Left lung (tissue), 4 donors: ENCODE measurements at regions not wholly inside any gene's neighbourhood (a gene's known extent, or its start where the extent isn't known, plus 50 kb on each side); places are given as distances from the start of the nearest gene placed in this dataset.

Source experiments
- ATAC-seq: fragments of 200-7000 bp; cut with Tn5 transposase; one replicate; pipeline ENCODE4 v1.9.1; 2020; ENCODE audit warnings: moderate library complexity
- DNase-seq, 4 donors: peaks; one replicate each; pipeline ENCODE4 v3.0.0-alpha.2; 2013 to 2020
- H3K27ac ChIP-seq, 2 donors: fragments of 200-600 bp; sonication (generic) in 1 of 2; one replicate each; pipeline versions ENCODE4 v1.5.0 to v1.8.0; 2020 to 2021
- H3K27me3 ChIP-seq, 2 donors: fragments of 200-600 bp; sonication (generic) in 1 of 2; one replicate each; pipeline versions ENCODE4 v1.5.0 to v1.8.0; 2020 to 2021
- H3K36me3 ChIP-seq, 2 donors: fragments of 200-600 bp; sonication (generic) in 1 of 2; one replicate each; pipeline versions ENCODE4 v1.5.0 to v1.8.0; 2020 to 2021
- H3K4me1 ChIP-seq, 2 donors: fragments of 200-600 bp; one replicate each; pipeline ENCODE4 v1.8.0; 2021
- H3K4me3 ChIP-seq, 2 donors: fragments of 200-600 bp; sonication (generic) in 1 of 2; one replicate each; pipeline versions ENCODE4 v1.5.0 to v1.8.0; 2020 to 2021; ENCODE audit warnings: mild to moderate bottlenecking in 1 of 2
- H3K9me3 ChIP-seq, 2 donors: fragments of 200-600 bp; sonication (generic) in 1 of 2; one replicate each; pipeline versions ENCODE4 v1.5.0 to v1.8.0; 2020 to 2021
- intact Hi-C, 2 donors: fragments of 100-400 bp; cut with DNase I; formaldehyde crosslinking; loops; one replicate each; pipeline versions ENCODE4 v1.11.2 to v1.14.2; 2022
- TF ChIP-seq, protein P1 (sequence below), 2 donors: fragments of 200-600 bp; sonication (generic) in 1 of 2; IDR thresholded peaks; one replicate each; pipeline versions ENCODE4 v1.5.0 to v1.8.0; 2021; ENCODE audit warnings: antibody characterized with exemption in 2 of 2
- donor health status: DM: no; HTN: yes; CAD: no.
- donor health status: DM: no; HTN: no; CAD: no.

DNA sequence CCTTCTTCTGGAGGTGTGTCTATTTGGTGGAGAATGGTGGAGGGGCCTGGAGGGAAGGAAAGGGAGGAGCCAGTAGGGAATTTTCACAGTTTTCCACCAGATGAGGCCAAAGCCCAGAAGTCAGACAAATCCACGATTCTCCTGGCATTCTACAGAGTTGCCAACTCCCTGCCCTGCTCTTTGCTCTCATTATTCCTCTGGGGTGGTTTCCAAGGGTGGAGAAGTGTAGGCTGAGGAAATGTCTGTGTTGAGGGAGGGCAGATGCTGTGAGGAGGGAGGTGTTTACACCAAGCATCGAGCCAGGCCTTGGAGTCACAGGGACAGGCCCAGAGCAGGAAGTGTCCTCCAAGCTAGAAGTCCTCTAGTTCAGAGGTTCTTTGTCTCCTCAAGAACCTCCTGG is 124.1 kb upstream of the LGALSL start:
- H3K27me3 ChIP-seq: no peaks in the 10 kb centered on the region
- TF ChIP-seq, protein P1, sequence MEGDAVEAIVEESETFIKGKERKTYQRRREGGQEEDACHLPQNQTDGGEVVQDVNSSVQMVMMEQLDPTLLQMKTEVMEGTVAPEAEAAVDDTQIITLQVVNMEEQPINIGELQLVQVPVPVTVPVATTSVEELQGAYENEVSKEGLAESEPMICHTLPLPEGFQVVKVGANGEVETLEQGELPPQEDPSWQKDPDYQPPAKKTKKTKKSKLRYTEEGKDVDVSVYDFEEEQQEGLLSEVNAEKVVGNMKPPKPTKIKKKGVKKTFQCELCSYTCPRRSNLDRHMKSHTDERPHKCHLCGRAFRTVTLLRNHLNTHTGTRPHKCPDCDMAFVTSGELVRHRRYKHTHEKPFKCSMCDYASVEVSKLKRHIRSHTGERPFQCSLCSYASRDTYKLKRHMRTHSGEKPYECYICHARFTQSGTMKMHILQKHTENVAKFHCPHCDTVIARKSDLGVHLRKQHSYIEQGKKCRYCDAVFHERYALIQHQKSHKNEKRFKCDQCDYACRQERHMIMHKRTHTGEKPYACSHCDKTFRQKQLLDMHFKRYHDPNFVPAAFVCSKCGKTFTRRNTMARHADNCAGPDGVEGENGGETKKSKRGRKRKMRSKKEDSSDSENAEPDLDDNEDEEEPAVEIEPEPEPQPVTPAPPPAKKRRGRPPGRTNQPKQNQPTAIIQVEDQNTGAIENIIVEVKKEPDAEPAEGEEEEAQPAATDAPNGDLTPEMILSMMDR (IDR thresholded peaks at IDR 0.05): no peak
- ATAC-seq: peak; percentile 30
- no peaks in the 10 kb centered on the region for H3K36me3 ChIP-seq
- DNase-seq: peak in 1 of 4 donors; percentile 18
- no peak overlapping the region for H3K4me3 ChIP-seq
- H3K4me1 ChIP-seq: peaks cover 10 to 46% of the 10 kb centered on the region in 2 donors
- peak overlapping the region; percentile 21 to 79 for H3K27ac ChIP-seq
- intact Hi-C loops: loop anchor here in 1 of 2 donors (5.0 to 10.0 kb wide), 3 partner anchors 157 to 535 kb away; no protein-coding TSS in a partner anchor
- H3K9me3 ChIP-seq: no peaks in the 10 kb centered on the region

DNA sequence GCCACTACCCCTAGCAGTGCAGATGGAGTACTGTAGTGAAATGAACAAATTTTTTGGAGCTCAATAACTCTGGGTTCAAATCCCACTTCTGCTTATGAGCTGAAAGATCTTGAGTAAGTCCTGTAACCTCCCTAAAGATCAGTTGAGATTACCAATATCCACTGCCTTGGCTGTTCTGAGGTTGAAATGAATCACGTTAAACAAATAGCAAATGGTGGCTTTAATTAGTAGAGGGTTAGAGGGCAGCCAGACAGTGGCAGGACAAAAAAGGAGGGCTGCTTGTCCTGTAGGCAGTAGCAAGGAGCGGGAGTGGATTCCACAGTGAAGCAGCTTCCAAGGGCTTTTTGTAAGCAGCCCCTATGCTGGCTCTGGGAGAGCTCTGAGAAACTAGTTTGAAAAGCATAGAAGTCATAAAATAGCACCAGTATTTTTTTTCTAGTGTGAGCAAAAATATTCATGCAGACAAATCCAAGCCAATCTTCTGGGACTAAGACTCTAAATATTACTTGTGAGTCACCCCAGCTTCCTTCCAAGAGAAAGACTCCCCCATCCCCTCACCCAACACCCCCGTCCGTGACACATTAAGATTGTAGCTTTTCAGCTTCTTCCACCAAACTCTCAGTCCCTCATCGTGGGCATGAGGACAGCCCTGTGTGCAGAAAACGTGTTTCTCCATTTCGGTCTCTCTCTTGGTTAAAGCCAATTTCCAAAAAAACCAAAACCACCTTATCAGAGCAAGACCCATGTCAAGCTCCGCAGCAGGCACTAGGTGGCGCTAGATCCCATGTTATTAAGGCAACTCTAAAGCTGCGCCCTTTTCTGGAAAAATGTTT is 123.5 kb upstream of the LGALSL start:
- peak; percentile 82 for ATAC-seq
- no peaks in the 10 kb centered on the region for H3K9me3 ChIP-seq
- no peaks in the 10 kb centered on the region for H3K27me3 ChIP-seq
- DNase-seq: peak; percentile 78 to 93 (median 87)
- TF ChIP-seq, protein P1 (IDR thresholded peaks at IDR 0.05): peak; percentile 87 to 90
- peak overlapping the region; percentile 21 to 79 for H3K27ac ChIP-seq
- no peaks in the 10 kb centered on the region for H3K36me3 ChIP-seq
- intact Hi-C loops: loop anchor here in 1 of 2 donors (5.0 to 10.0 kb wide), 2 partner anchors 157 to 534 kb away; no protein-coding TSS in a partner anchor
- no peak overlapping the region for H3K4me3 ChIP-seq
- peaks cover 10 to 46% of the 10 kb centered on the region in 2 donors for H3K4me1 ChIP-seq

DNA sequence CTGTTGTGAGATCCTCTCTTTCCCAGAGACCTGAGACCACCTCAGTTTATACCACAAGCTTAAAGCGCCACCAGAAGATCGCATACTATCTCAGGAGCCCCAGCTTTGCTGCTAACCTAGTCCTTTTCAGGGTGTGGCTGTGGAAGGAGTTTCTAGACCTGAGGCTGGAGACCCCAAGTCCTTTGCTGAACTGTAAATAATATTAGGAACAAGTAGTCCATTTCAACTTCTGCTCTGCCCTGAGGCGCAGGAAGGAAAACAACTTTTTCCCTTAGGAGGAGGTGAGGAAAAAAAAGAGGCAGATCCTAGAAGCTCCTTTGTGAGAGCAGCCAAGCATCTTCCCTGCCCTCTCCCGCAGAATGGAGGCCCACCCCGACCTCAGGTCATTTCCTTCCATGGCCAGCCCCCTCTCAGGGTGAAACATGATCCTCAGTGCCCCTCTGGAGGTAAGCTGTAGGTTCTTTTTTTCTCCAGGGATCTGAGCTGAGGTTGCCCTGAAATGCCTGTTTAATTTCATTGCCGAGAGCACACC is 122.8 kb upstream of the LGALSL start:
- peaks cover 10 to 46% of the 10 kb centered on the region in 2 donors for H3K4me1 ChIP-seq
- ATAC-seq (no peak), DNase-seq (peak in 1 of 4 donors; percentile 19)
- TF ChIP-seq, protein P1 (IDR thresholded peaks at IDR 0.05): no peak
- peak overlapping the region; percentile 21 to 79 for H3K27ac ChIP-seq
- intact Hi-C loops: loop anchor here in 1 of 2 donors (5.0 to 10.0 kb wide), 2 partner anchors 156 to 534 kb away; no protein-coding TSS in a partner anchor
- no peaks in the 10 kb centered on the region for H3K27me3 ChIP-seq
- H3K4me3 ChIP-seq: no peak overlapping the region
- no peaks in the 10 kb centered on the region for H3K36me3 ChIP-seq
- H3K9me3 ChIP-seq: no peaks in the 10 kb centered on the region

DNA sequence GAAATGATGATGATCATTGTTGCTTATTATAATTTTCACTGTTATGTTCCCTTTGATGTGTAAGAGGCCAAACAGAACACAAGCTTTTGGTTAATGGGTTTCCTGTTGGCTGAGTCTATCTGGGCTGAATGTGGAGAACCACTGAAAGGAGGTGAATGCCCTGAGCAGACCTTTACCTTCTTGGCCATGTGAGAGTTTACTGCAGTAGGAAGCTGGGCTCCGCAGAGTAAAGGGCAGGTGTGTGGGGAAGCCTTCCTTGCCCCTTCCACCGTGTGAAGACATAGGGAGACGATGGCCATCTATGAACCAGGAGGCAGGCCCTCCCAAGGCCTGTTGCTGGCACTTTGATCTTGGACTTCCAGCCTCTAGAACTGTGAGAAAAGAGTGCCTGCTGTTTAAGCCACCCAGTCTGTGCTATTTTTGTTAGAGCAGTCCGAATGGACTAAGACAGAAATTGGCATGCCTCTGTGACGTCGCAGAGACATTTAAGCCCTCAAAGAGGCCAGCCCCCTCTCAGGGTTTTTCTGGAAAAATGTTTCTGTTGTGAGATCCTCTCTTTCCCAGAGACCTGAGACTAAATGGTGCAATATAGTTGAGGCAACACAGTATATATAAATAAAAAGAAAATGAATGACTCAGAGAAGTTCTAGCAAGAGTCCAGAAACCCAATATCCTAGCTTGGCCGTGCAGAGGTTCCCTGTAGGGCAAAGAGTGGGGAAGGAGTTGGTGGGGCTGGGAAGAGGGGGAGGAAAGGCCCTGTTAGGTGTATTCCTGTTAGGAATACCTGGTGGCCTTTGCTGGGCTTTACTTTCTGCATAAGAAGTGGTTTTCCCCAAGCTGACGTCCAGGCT is 121.9 kb upstream of the LGALSL start:
- TF ChIP-seq, protein P1 (IDR thresholded peaks at IDR 0.05): no peak
- Histone ChIP-seq H3K36me3 (no peaks in the 10 kb centered on the region), H3K9me3 (no peaks in the 10 kb centered on the region), H3K27ac (no peak overlapping the region), H3K4me1 (peaks cover 10 to 41% of the 10 kb centered on the region in 2 donors), H3K4me3 (no peak overlapping the region), H3K27me3 (no peaks in the 10 kb centered on the region)
- no peak for ATAC-seq
- DNase-seq: peak in 1 of 4 donors; percentile 20
- intact Hi-C loops: loop anchor here in 1 of 2 donors (5.0 to 10.0 kb wide), 2 partner anchors 155 to 533 kb away; no protein-coding TSS in a partner anchor
